PC-9 (cell line): ENCODE measurements at regions not wholly inside any gene's neighbourhood (a gene's known extent, or its start where the extent isn't known, plus 50 kb on each side); places are given as distances from the start of the nearest gene placed in this dataset.

Experiments
- BruUV-seq: library from RNA; stranded (reverse); fragments of 400-500 nt; replicated peaks from 2 replicates; lab custom pipeline; 2021; lab: Mats Ljungman, UMichigan
- CTCF ChIA-PET: fragments of 300-600 bp; sonication (Branson Sonifier 250); formaldehyde crosslinking; loops from one replicate; lab custom pipeline; 2022; ENCODE audit warnings: antibody characterized with exemption; lab: Charles Lee
- POLR2A ChIA-PET: fragments of 300-600 bp; sonication (Branson Sonifier 250); formaldehyde crosslinking; loops from one replicate; lab custom pipeline; 2022; ENCODE audit warnings: antibody characterized with exemption; ENCODE audit not compliant: unreplicated experiment; lab: Charles Lee
- DNase-seq, 2 experiments: peaks; one replicate each; pipeline versions ENCODE4 v3.0.0 to v3.0.0-alpha.2; 2015 to 2022; ENCODE audit warnings: mixed read lengths in 1 of 2
- H2AFZ ChIP-seq: fragments of 200-600 bp; sonication (generic); 2 replicates; pipeline ENCODE4 v1.8.1; 2017; ENCODE audit warnings: antibody characterized with exemption
- H3F3A ChIP-seq: fragments of 200-600 bp; sonication (generic); 2 replicates; pipeline ENCODE4 v1.8.1; 2017; ENCODE audit warnings: antibody characterized with exemption, mild to moderate bottlenecking, low read depth; ENCODE audit not compliant: insufficient read depth
- H3K27ac ChIP-seq: fragments of 200-600 bp; sonication (generic); 2 replicates; pipeline ENCODE4 v1.6.1; 2016; ENCODE audit warnings: mixed run types
- H3K27me3 ChIP-seq: fragments of 200-600 bp; sonication (generic); 2 replicates; pipeline ENCODE4 v1.6.1; 2016; ENCODE audit warnings: low read depth, mixed run types; ENCODE audit not compliant: insufficient read depth
- H3K36me3 ChIP-seq: fragments of 200-600 bp; sonication (generic); 2 replicates; pipeline ENCODE4 v1.6.1; 2016; ENCODE audit warnings: low read depth, mixed run types
- H3K4me1 ChIP-seq: fragments of 200-600 bp; sonication (generic); replicated peaks from 2 replicates; pipeline ENCODE4 v1.6.1; 2016; ENCODE audit warnings: mixed run types; ENCODE audit not compliant: insufficient read depth
- H3K4me2 ChIP-seq: fragments of 200-600 bp; sonication (generic); 2 replicates; pipeline ENCODE4 v1.6.1; 2017; ENCODE audit warnings: mixed run types
- H3K4me3 ChIP-seq: fragments of 200-600 bp; sonication (generic); 2 replicates; pipeline ENCODE4 v1.6.1; 2016; ENCODE audit warnings: mixed run types
- H3K79me2 ChIP-seq: fragments of 200-600 bp; sonication (generic); 2 replicates; pipeline ENCODE4 v1.6.1; 2017; ENCODE audit warnings: low read depth, mixed run types
- H3K9me2 ChIP-seq: fragments of 200-600 bp; sonication (generic); 2 replicates; pipeline ENCODE4 v1.8.1; 2017; ENCODE audit warnings: mild to moderate bottlenecking; ENCODE audit not compliant: insufficient read depth
- H3K9me3 ChIP-seq: fragments of 200-600 bp; sonication (generic); 2 replicates; pipeline ENCODE4 v1.8.1; 2016; ENCODE audit warnings: low read depth; ENCODE audit not compliant: insufficient read depth
- H4K20me1 ChIP-seq: fragments of 200-600 bp; sonication (generic); 2 replicates; pipeline ENCODE4 v1.8.1; 2017; ENCODE audit not compliant: insufficient read depth
- CTCF ChIP-seq: fragments of 200-600 bp; sonication (generic); conservative IDR thresholded peaks from 2 replicates; pipeline ENCODE4 v1.6.1; 2017; ENCODE audit warnings: mixed run types, antibody characterized with exemption, mild to moderate bottlenecking, moderate library complexity
- EZH2 ChIP-seq: fragments of 200-600 bp; sonication (generic); IDR thresholded peaks from 2 replicates; pipeline ENCODE4 v1.8.0; 2017; ENCODE audit warnings: antibody characterized with exemption, low read depth
- intact Hi-C: fragments of 100-400 bp; cut with micrococcal nuclease; formaldehyde crosslinking; loops from one replicate; pipeline ENCODE4 v1.10.0; 2022; ENCODE audit not compliant: unreplicated experiment

- CTCF ChIA-PET: no interaction called here
- H3K27me3 ChIP-seq: no peaks in the 10 kb centered on the region
- no peaks in the 10 kb centered on the region for H3K9me3 ChIP-seq
- DNase-seq: no peak
- H3F3A ChIP-seq: no peaks in the 10 kb centered on the region
- H3K79me2 ChIP-seq: no peaks in the 10 kb centered on the region
- POLR2A ChIA-PET: no interaction called here
- no peak overlapping the region for H2AFZ ChIP-seq
- no peak overlapping the region for H3K27ac ChIP-seq
- H3K4me1 ChIP-seq: no peaks in the 10 kb centered on the region
- no peaks in the 10 kb centered on the region for H3K36me3 ChIP-seq
- intact Hi-C loops: no loop called here
- H3K4me2 ChIP-seq: no peak overlapping the region
- TF ChIP-seq CTCF (no peak), EZH2 (no peak)
- H4K20me1 ChIP-seq: no peaks in the 10 kb centered on the region
- no peak overlapping the region for H3K4me3 ChIP-seq
- BruUV-seq: no TSS peak
- H3K9me2 ChIP-seq: no peaks in the 10 kb centered on the region
Measured at GRCh38 chr10:29896053-29896452, 163.3 kb downstream of the JCAD start.

GRCh38 chr10:29895456-29895855 is 163.9 kb downstream of the JCAD start:
- ChIA-PET POLR2A (no interaction called here), CTCF (no interaction called here)
- Histone ChIP-seq H3K4me2 (no peak overlapping the region), H3K79me2 (no peaks in the 10 kb centered on the region), H3K4me3 (no peak overlapping the region), H3K27ac (no peak overlapping the region), H3K9me3 (no peaks in the 10 kb centered on the region), H3K9me2 (no peaks in the 10 kb centered on the region), H4K20me1 (no peaks in the 10 kb centered on the region), H2AFZ (no peak overlapping the region), H3K36me3 (no peaks in the 10 kb centered on the region), H3F3A (no peaks in the 10 kb centered on the region), H3K4me1 (no peaks in the 10 kb centered on the region), H3K27me3 (no peaks in the 10 kb centered on the region)
- intact Hi-C loops: no loop called here
- BruUV-seq: no TSS peak
- no peak for DNase-seq
- TF ChIP-seq CTCF (no peak), EZH2 (no peak)

- Histone ChIP-seq H3K27me3 (no peaks in the 10 kb centered on the region), H4K20me1 (no peaks in the 10 kb centered on the region), H3K4me3 (no peak overlapping the region), H3K4me1 (no peaks in the 10 kb centered on the region), H3K4me2 (no peak overlapping the region), H3K36me3 (no peaks in the 10 kb centered on the region), H3K9me2 (no peaks in the 10 kb centered on the region), H2AFZ (no peak overlapping the region), H3F3A (no peaks in the 10 kb centered on the region), H3K79me2 (no peaks in the 10 kb centered on the region), H3K27ac (no peak overlapping the region), H3K9me3 (no peaks in the 10 kb centered on the region)
- POLR2A ChIA-PET: interaction anchor here (0.5 to 0.6 kb wide), 2 partner anchors 8 to 25 kb away, joined by 3 to 7 read pairs; no protein-coding TSS in a partner anchor
- intact Hi-C loops: no loop called here
- no peak for TF ChIP-seq CTCF
- TF ChIP-seq EZH2: no peak
- no peak for DNase-seq
- no TSS peak for BruUV-seq
- CTCF ChIA-PET: interaction anchor here (0.6 kb wide), 1 partner anchor 1448 kb away, joined by 3 read pairs; no protein-coding TSS in a partner anchor
Measured at GRCh38 chr10:29888321-29888720, 171.1 kb downstream of the JCAD start.
